ENCODE measurements at regions not wholly inside any gene's neighbourhood (a gene's known extent, or its start where the extent isn't known, plus 50 kb on each side); places are given as distances from the start of the nearest gene placed in this dataset.

DNA sequence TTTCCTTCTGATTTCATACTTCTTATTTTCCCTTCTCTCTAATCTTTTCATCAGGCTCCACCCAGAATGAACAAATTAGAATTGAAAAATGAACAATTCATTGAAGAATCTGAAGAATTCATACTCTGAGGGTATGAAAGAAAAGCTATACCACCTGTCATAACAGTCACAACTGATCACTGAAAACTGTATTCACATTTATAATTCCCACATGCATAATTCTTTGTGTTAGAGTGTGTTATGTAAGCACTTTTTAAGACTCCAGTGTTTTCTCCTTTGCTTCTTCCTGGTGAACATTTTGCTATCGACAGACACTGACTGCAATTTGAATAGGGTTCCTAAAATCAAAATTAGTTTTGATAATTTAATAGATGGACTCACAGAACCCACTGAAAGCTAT is 271.2 kb downstream of the SLC16A7 start:
- H3K79me2 ChIP-seq (ENCODE audit: insufficient read depth, low read depth, low read length): no peaks in the 10 kb centered on the region
- BruUV-seq (replicated peaks): no TSS peak
- TF ChIP-seq CTCF (conservative IDR thresholded peaks at IDR 0.05; ENCODE audit: low read length) (no peak), EZH2phosphoT487 (IDR thresholded peaks at IDR 0.05; ENCODE audit: borderline replicate concordance, low read depth, low read length) (no peak)
- ChIA-PET POLR2A (no interaction called here), CTCF (ENCODE audit: unreplicated experiment) (no interaction called here)
- no peak for DNase-seq (ENCODE audit: low spot score)
- intact Hi-C loops (cut with micrococcal nuclease; ENCODE audit: unreplicated experiment): no loop called here
- H3K27ac ChIP-seq (ENCODE audit: low read depth, low read length, poor library complexity, severe bottlenecking): no peak overlapping the region
- 0 out of 2 replicates have a peak, but pooled peaks cover under 1% of the 10 kb centered on the region for H3K9me3 ChIP-seq (ENCODE audit: low read length)
- no peaks in the 10 kb centered on the region for H3K4me1 ChIP-seq (ENCODE audit: insufficient read depth, low read length, poor library complexity, severe bottlenecking)
- H3K4me3 ChIP-seq (ENCODE audit: low read depth, low read length, poor library complexity, severe bottlenecking): no peak overlapping the region
- H4K20me1 ChIP-seq (ENCODE audit: insufficient read depth, low read length): no peaks in the 10 kb centered on the region
- H2AFZ ChIP-seq (ENCODE audit: low read length): no peak overlapping the region
- no peaks in the 10 kb centered on the region for H3K36me3 ChIP-seq (ENCODE audit: insufficient read depth, low read length)
- H3K9me2 ChIP-seq (ENCODE audit: insufficient read depth, low read length): no peaks in the 10 kb centered on the region
- no peak overlapping the region for H3K4me2 ChIP-seq (ENCODE audit: low read length)

GRCh38 chr12:59867689-59868088 is 271.9 kb downstream of the SLC16A7 start:
- no peak overlapping the region for H3K27ac ChIP-seq (ENCODE audit: low read depth, low read length, poor library complexity, severe bottlenecking)
- H4K20me1 ChIP-seq (ENCODE audit: insufficient read depth, low read length): no peaks in the 10 kb centered on the region
- ChIA-PET CTCF (ENCODE audit: unreplicated experiment) (no interaction called here), POLR2A (no interaction called here)
- H3K36me3 ChIP-seq (ENCODE audit: insufficient read depth, low read length): no peaks in the 10 kb centered on the region
- H3K4me2 ChIP-seq (ENCODE audit: low read length): no peak overlapping the region
- no TSS peak for BruUV-seq (replicated peaks)
- no peak overlapping the region for H3K4me3 ChIP-seq (ENCODE audit: low read depth, low read length, poor library complexity, severe bottlenecking)
- no peak for TF ChIP-seq EZH2phosphoT487 (IDR thresholded peaks at IDR 0.05; ENCODE audit: borderline replicate concordance, low read depth, low read length)
- TF ChIP-seq CTCF (conservative IDR thresholded peaks at IDR 0.05; ENCODE audit: low read length): no peak
- no peaks in the 10 kb centered on the region for H3K9me2 ChIP-seq (ENCODE audit: insufficient read depth, low read length)
- DNase-seq (ENCODE audit: low spot score): no peak
- peaks cover 6% of the 10 kb centered on the region; the same call in 1 of the 2 replicates for H3K9me3 ChIP-seq (ENCODE audit: low read length)
- H2AFZ ChIP-seq (ENCODE audit: low read length): no peak overlapping the region
- intact Hi-C loops (cut with micrococcal nuclease; ENCODE audit: unreplicated experiment): no loop called here
- H3K4me1 ChIP-seq (ENCODE audit: insufficient read depth, low read length, poor library complexity, severe bottlenecking): no peaks in the 10 kb centered on the region
- H3K79me2 ChIP-seq (ENCODE audit: insufficient read depth, low read depth, low read length): no peaks in the 10 kb centered on the region

GRCh38 chr12:59871779-59872178 is 275.9 kb downstream of the SLC16A7 start:
- H3K4me3 ChIP-seq (ENCODE audit: low read depth, low read length, poor library complexity, severe bottlenecking): no peak overlapping the region
- no peaks in the 10 kb centered on the region for H3K9me2 ChIP-seq (ENCODE audit: insufficient read depth, low read length)
- no TSS peak for BruUV-seq (replicated peaks)
- peaks cover 6% of the 10 kb centered on the region; the same call in 1 of the 2 replicates for H3K9me3 ChIP-seq (ENCODE audit: low read length)
- POLR2A ChIA-PET: no interaction called here
- CTCF ChIA-PET (ENCODE audit: unreplicated experiment): no interaction called here
- no peaks in the 10 kb centered on the region for H4K20me1 ChIP-seq (ENCODE audit: insufficient read depth, low read length)
- no peak overlapping the region for H3K4me2 ChIP-seq (ENCODE audit: low read length)
- no peak overlapping the region for H2AFZ ChIP-seq (ENCODE audit: low read length)
- TF ChIP-seq EZH2phosphoT487 (IDR thresholded peaks at IDR 0.05; ENCODE audit: borderline replicate concordance, low read depth, low read length) (no peak), CTCF (conservative IDR thresholded peaks at IDR 0.05; ENCODE audit: low read length) (no peak)
- no peak overlapping the region for H3K27ac ChIP-seq (ENCODE audit: low read depth, low read length, poor library complexity, severe bottlenecking)
- peaks cover 5% of the 10 kb centered on the region for H3K4me1 ChIP-seq (ENCODE audit: insufficient read depth, low read length, poor library complexity, severe bottlenecking)
- H3K36me3 ChIP-seq (ENCODE audit: insufficient read depth, low read length): no peaks in the 10 kb centered on the region
- intact Hi-C loops (cut with micrococcal nuclease; ENCODE audit: unreplicated experiment): no loop called here
- no peak for DNase-seq (ENCODE audit: low spot score)
- H3K79me2 ChIP-seq (ENCODE audit: insufficient read depth, low read depth, low read length): no peaks in the 10 kb centered on the region

Measured in OCI-LY7 (cell line).